ENCODE measurements at regions not wholly inside any gene's neighbourhood (a gene's known extent, or its start where the extent isn't known, plus 50 kb on each side); places are given as distances from the start of the nearest gene placed in this dataset.

DNA sequence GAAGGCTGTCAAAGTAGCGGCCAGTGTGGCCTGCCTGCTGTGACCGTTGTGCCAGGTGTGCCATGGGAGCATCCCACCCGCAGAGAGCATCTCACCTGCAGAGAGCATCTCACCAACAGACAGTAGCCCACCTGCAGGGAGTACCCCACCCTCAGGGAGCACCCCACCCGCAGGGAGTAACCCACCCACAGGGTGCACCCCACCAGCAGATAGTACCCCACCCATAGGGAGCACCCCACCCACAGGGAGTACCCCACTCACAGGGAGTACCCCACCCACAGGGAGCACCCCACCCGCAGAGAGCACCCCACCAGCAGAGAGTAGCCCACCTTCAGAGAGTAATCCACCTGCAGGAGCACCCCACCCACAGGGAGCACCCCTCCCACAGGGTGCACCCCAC lies 476.5 kb downstream of the TCERG1L start:
- intact Hi-C loops (cut with micrococcal nuclease), result no loop called here
- Mint-ChIP-seq H3K27ac (no peak overlapping the region), H3K4me1 (no peaks in the 10 kb centered on the region), H3K9me3 (peaks cover 0 to 6% (median 0%) of the 10 kb centered on the region in 8 donors), H3K27me3 (no peaks in the 10 kb centered on the region), H3K4me3 (no peak overlapping the region), H3K36me3 (no peaks in the 10 kb centered on the region)
- H3K27ac ChIP-seq (ENCODE audit: low read depth, low read length), result no peak overlapping the region
- DNase-seq, result no peak
- no peaks in the 10 kb centered on the region for H3K4me1 ChIP-seq (ENCODE audit: insufficient read depth, low read length)
- ChIA-PET POLR2A (ENCODE audit: partially characterized antibody) (no interaction called here), CTCF (ENCODE audit: partially characterized antibody) (no interaction called here)
- no peaks in the 10 kb centered on the region for H3K9me3 ChIP-seq (ENCODE audit: control insufficient read depth in 1 of 2, low read length in 2 of 2)
- no peak overlapping the region for H3K4me3 ChIP-seq (ENCODE audit: low read length in 2 of 2)
- H3K27me3 ChIP-seq (ENCODE audit: insufficient read depth, low read length), result no peaks in the 10 kb centered on the region
- no peaks in the 10 kb centered on the region for H3K36me3 ChIP-seq (ENCODE audit: insufficient read depth, low read length)

DNA sequence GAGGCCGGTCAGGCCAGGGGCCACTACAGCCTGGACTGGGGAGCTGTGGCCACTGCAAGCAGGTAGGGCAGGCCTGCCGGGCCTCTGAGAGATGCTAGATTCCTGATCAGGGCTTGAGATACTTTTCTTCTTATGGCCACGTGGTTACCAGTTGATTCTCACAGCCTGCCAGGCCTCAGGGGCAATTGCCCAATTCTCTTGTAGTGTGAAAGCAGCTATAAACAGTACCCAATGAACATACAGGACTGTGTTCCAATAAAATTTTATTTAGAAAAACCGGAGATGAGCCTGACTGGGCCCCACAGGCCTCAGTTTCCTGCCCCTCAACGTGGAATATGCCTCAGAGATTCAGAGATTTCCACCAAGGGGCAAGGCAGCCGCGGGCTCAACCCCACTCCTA lies 475.2 kb downstream of the TCERG1L start:
- no peak overlapping the region for H3K4me3 Mint-ChIP-seq
- Histone ChIP-seq H3K4me3 (ENCODE audit: low read length in 2 of 2) (no peak overlapping the region), H3K36me3 (ENCODE audit: insufficient read depth, low read length) (no peaks in the 10 kb centered on the region), H3K4me1 (ENCODE audit: insufficient read depth, low read length) (no peaks in the 10 kb centered on the region), H3K9me3 (ENCODE audit: control insufficient read depth in 1 of 2, low read length in 2 of 2) (no peaks in the 10 kb centered on the region), H3K27ac (ENCODE audit: low read depth, low read length) (no peak overlapping the region), H3K27me3 (ENCODE audit: insufficient read depth, low read length) (no peaks in the 10 kb centered on the region)
- no peak overlapping the region for H3K27ac Mint-ChIP-seq
- H3K36me3 Mint-ChIP-seq, result no peaks in the 10 kb centered on the region
- H3K4me1 Mint-ChIP-seq, result no peaks in the 10 kb centered on the region
- no peak for DNase-seq
- ChIA-PET POLR2A (ENCODE audit: partially characterized antibody) (no interaction called here), CTCF (ENCODE audit: partially characterized antibody) (no interaction called here)
- intact Hi-C loops (cut with micrococcal nuclease), result no loop called here
- peaks cover 0 to 6% (median 0%) of the 10 kb centered on the region in 8 donors for H3K9me3 Mint-ChIP-seq
- no peaks in the 10 kb centered on the region for H3K27me3 Mint-ChIP-seq

DNA sequence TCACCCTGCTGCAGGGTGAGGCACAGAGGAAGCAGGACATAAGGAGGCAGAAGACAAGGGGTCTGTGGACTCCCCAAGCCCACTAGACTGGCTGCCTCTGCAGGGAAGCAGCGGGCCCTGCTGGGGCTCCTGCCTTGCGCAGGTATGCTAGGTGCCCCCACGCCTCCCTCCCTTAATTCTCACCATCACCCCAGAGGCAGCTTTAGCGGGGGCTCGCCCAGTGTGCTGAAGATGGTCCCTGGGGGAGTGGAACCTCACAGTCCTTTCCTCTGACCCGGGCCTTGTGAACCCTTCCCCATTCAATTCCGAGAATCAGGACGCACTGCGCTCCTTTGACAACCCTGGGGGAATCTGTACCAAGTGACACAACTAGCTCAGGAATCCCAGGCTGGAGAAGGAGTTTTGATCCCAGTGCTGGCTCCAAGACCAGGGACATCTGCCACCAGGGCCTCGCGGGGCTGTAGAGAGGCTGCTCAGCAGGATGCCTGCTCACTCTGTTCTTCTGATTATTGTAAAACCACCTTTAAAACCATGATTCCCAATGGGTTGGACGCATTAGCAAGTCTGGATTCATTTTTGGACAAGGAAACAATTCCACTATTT lies 468.4 kb downstream of the TCERG1L start:
- CTCF ChIA-PET (ENCODE audit: partially characterized antibody), result no interaction called here
- POLR2A ChIA-PET (ENCODE audit: partially characterized antibody), result no interaction called here
- H3K4me1 Mint-ChIP-seq, result no peaks in the 10 kb centered on the region
- Histone ChIP-seq H3K9me3 (ENCODE audit: control insufficient read depth in 1 of 2, low read length in 2 of 2) (no peaks in the 10 kb centered on the region), H3K4me1 (ENCODE audit: insufficient read depth, low read length) (no peaks in the 10 kb centered on the region), H3K27me3 (ENCODE audit: insufficient read depth, low read length) (no peaks in the 10 kb centered on the region), H3K27ac (ENCODE audit: low read depth, low read length) (no peak overlapping the region), H3K36me3 (ENCODE audit: insufficient read depth, low read length) (no peaks in the 10 kb centered on the region), H3K4me3 (ENCODE audit: low read length in 2 of 2) (no peak overlapping the region)
- H3K27me3 Mint-ChIP-seq, result no peaks in the 10 kb centered on the region
- intact Hi-C loops (cut with micrococcal nuclease), result no loop called here
- no peak for DNase-seq
- H3K27ac Mint-ChIP-seq, result no peak overlapping the region
- peaks cover 0 to 5% (median 0%) of the 10 kb centered on the region in 8 donors for H3K9me3 Mint-ChIP-seq
- H3K4me3 Mint-ChIP-seq, result no peak overlapping the region
- no peaks in the 10 kb centered on the region for H3K36me3 Mint-ChIP-seq

DNA sequence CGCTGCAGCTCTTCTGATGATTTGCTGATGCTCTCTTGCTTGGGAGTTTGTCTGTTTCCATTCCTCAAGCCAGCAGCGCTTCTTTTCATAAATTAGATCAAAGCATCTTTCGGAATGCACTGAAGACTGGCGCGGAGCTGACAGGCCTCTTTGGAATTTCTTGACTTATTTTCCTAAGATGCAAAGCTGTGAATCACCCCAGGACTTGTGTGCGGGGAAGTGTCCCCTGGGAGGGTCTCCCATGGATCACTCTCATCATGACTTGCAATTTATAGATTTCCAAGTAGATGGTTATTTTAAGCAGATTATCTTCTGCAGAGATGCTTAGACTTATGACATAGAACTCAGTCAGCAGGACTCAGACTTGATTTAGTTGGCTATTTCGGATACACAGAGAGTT lies 467.2 kb downstream of the TCERG1L start:
- Mint-ChIP-seq H3K4me1 (no peaks in the 10 kb centered on the region), H3K9me3 (peaks cover 0 to 4% (median 0%) of the 10 kb centered on the region in 8 donors), H3K36me3 (no peaks in the 10 kb centered on the region), H3K27me3 (no peaks in the 10 kb centered on the region), H3K27ac (no peak overlapping the region), H3K4me3 (no peak overlapping the region)
- H3K27me3 ChIP-seq (ENCODE audit: insufficient read depth, low read length), result no peaks in the 10 kb centered on the region
- H3K27ac ChIP-seq (ENCODE audit: low read depth, low read length), result no peak overlapping the region
- no peaks in the 10 kb centered on the region for H3K36me3 ChIP-seq (ENCODE audit: insufficient read depth, low read length)
- ChIA-PET CTCF (ENCODE audit: partially characterized antibody) (no interaction called here), POLR2A (ENCODE audit: partially characterized antibody) (no interaction called here)
- DNase-seq, result no peak
- intact Hi-C loops (cut with micrococcal nuclease), result no loop called here
- H3K4me1 ChIP-seq (ENCODE audit: insufficient read depth, low read length), result no peaks in the 10 kb centered on the region
- H3K4me3 ChIP-seq (ENCODE audit: low read length in 2 of 2), result no peak overlapping the region
- no peaks in the 10 kb centered on the region for H3K9me3 ChIP-seq (ENCODE audit: control insufficient read depth in 1 of 2, low read length in 2 of 2)

DNA sequence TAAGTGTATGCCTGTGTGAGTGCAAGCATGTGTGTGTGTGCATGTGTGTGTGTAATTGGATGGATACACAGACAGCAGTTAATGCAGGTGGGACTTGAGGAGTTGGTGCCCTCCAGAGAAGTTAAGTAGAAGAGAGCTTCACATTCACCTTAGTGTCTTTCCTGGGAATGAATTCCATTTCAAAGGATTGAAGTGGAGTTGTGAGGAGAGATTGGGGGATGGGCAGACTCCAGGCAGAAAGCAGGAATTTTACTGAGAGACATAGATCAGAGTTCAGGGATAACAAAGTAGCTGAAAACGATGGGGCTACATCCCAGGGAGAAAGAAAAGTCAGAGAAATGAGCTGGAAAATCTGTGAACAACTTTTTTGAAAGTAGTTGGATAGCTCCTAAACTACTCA lies 464.4 kb downstream of the TCERG1L start:
- H3K36me3 ChIP-seq (ENCODE audit: insufficient read depth, low read length), result no peaks in the 10 kb centered on the region
- DNase-seq, result no peak
- no peak overlapping the region for H3K4me3 ChIP-seq (ENCODE audit: low read length in 2 of 2)
- ChIA-PET CTCF (ENCODE audit: partially characterized antibody) (no interaction called here), POLR2A (ENCODE audit: partially characterized antibody) (no interaction called here)
- H3K36me3 Mint-ChIP-seq, result peaks cover 0 to 2% of the 10 kb centered on the region in 2 donors
- intact Hi-C loops (cut with micrococcal nuclease), result no loop called here
- no peaks in the 10 kb centered on the region for H3K4me1 Mint-ChIP-seq
- no peaks in the 10 kb centered on the region for H3K27me3 ChIP-seq (ENCODE audit: insufficient read depth, low read length)
- no peak overlapping the region for H3K27ac Mint-ChIP-seq
- no peaks in the 10 kb centered on the region for H3K4me1 ChIP-seq (ENCODE audit: insufficient read depth, low read length)
- H3K9me3 Mint-ChIP-seq, result peaks cover 0 to 6% (median 3%) of the 10 kb centered on the region in 8 donors
- H3K27ac ChIP-seq (ENCODE audit: low read depth, low read length), result no peak overlapping the region
- H3K27me3 Mint-ChIP-seq, result peaks cover 0 to 1% of the 10 kb centered on the region in 2 donors
- no peaks in the 10 kb centered on the region for H3K9me3 ChIP-seq (ENCODE audit: control insufficient read depth in 1 of 2, low read length in 2 of 2)
- no peak overlapping the region for H3K4me3 Mint-ChIP-seq

DNA sequence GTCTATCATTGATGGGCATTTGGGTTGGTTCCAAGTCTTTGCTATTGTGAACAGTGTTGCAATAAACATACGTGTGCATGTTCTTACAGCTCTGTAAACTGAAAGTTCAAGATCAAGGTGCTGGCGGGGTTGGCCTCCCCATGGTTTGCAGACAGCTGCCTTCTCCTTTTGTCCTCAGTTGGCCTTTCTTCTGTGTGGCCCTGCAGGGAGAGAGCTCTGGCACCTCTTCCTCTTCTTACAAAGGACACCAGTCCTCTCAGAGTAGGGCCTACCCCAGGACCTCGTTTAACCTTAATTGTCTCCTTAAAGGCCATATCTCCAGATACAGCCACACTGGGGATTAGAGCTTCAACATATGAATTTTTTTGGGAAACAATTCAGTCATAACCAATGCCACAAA lies 462.7 kb downstream of the TCERG1L start:
- Mint-ChIP-seq H3K36me3 (peaks cover 0 to 2% of the 10 kb centered on the region in 2 donors), H3K9me3 (peaks cover 0 to 21% (median 12%) of the 10 kb centered on the region in 8 donors), H3K4me1 (no peaks in the 10 kb centered on the region), H3K27me3 (peaks cover 0 to 1% of the 10 kb centered on the region in 2 donors), H3K4me3 (no peak overlapping the region), H3K27ac (no peak overlapping the region)
- intact Hi-C loops (cut with micrococcal nuclease), result no loop called here
- DNase-seq, result no peak
- H3K27me3 ChIP-seq (ENCODE audit: insufficient read depth, low read length), result no peaks in the 10 kb centered on the region
- ChIA-PET CTCF (ENCODE audit: partially characterized antibody) (no interaction called here), POLR2A (ENCODE audit: partially characterized antibody) (no interaction called here)
- H3K36me3 ChIP-seq (ENCODE audit: insufficient read depth, low read length), result no peaks in the 10 kb centered on the region
- H3K4me1 ChIP-seq (ENCODE audit: insufficient read depth, low read length), result no peaks in the 10 kb centered on the region
- H3K4me3 ChIP-seq (ENCODE audit: low read length in 2 of 2), result no peak overlapping the region
- no peak overlapping the region for H3K27ac ChIP-seq (ENCODE audit: low read depth, low read length)
- H3K9me3 ChIP-seq (ENCODE audit: control insufficient read depth in 1 of 2, low read length in 2 of 2), result no peaks in the 10 kb centered on the region

DNA sequence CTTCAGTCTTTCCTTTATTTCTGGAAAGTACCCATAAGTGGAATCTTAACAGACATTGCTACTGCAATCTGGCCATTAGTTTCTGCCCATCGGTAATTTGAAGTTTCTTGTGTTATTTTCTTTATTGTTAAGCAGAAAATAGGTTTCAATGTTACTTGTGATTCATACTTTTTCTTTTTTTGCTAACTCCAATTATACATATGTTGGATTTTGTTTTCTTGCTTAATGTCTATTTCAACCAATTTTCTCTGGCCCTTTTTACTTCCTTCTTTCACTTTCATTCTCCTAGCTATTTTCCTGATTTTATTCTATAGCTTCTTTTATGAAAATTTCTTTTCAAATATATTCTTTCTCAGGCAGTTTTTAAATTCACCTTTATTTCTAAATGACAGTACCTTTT lies 457.4 kb downstream of the TCERG1L start:
- Histone ChIP-seq H3K36me3 (ENCODE audit: insufficient read depth, low read length) (no peaks in the 10 kb centered on the region), H3K27ac (ENCODE audit: low read depth, low read length) (no peak overlapping the region), H3K27me3 (ENCODE audit: insufficient read depth, low read length) (no peaks in the 10 kb centered on the region), H3K4me3 (ENCODE audit: low read length in 2 of 2) (no peak overlapping the region), H3K4me1 (ENCODE audit: insufficient read depth, low read length) (no peaks in the 10 kb centered on the region), H3K9me3 (ENCODE audit: control insufficient read depth in 1 of 2, low read length in 2 of 2) (no peaks in the 10 kb centered on the region)
- Mint-ChIP-seq H3K4me3 (no peak overlapping the region), H3K27ac (no peak overlapping the region), H3K4me1 (no peaks in the 10 kb centered on the region), H3K36me3 (peaks cover 0 to 4% of the 10 kb centered on the region in 2 donors), H3K9me3 (peaks cover 3 to 43% (median 30%) of the 10 kb centered on the region in 8 donors), H3K27me3 (peaks cover 0 to 3% of the 10 kb centered on the region in 2 donors)
- DNase-seq, result no peak
- ChIA-PET CTCF (ENCODE audit: partially characterized antibody) (no interaction called here), POLR2A (ENCODE audit: partially characterized antibody) (no interaction called here)
- intact Hi-C loops (cut with micrococcal nuclease), result no loop called here

Measured in CD4-positive, alpha-beta memory T cell (primary cell).